Right lobe of liver (tissue), 4 donors: ENCODE measurements at regions not wholly inside any gene's neighbourhood (a gene's known extent, or its start where the extent isn't known, plus 50 kb on each side); places are given as distances from the start of the nearest gene placed in this dataset.

ENCODE experiments used
- POLR2A ChIP-seq: fragments of 450-650 bp; IDR thresholded peaks from one replicate; pipeline ENCODE4 v1.6.1; 2017; ENCODE audit warnings: antibody characterized with exemption, mild to moderate bottlenecking
- TF ChIP-seq, protein P1 (sequence below), 4 donors: fragments of 200-600 bp in 3 of 4; fragments of 450-650 bp in 1 of 4; IDR thresholded peaks; one replicate each; pipeline versions ENCODE4 v1.5.1 to v1.8.0; 2016 to 2022; ENCODE audit warnings: antibody characterized with exemption in 4 of 4, mild to moderate bottlenecking in 2 of 4
- donor health status: DM: no; HTN: no; CAD: no.
- donor health status: DM: no; HTN: no; CAD: no.
- donor health status: DM: no; HTN: yes; CAD: no.

DNA sequence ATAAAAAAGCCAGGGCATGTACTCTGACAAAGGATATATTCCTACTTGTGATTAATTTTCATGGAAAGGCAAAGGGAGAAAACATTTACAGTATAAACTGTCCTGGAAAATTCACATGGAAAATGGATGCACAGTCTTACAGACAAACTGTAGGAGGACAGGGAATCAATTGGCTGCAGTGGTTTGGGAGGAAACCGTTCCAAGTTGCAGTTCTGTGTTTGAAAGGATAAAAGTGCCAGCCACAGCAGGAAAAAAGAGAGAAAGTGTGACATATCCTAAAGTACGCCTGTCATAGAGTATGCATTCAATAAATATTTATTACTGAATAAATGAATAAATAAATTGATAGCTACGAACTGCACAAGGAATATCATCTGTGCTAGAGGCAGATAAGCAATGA, 462.9 kb downstream of the RAB38 start:
- TF ChIP-seq, protein P1, sequence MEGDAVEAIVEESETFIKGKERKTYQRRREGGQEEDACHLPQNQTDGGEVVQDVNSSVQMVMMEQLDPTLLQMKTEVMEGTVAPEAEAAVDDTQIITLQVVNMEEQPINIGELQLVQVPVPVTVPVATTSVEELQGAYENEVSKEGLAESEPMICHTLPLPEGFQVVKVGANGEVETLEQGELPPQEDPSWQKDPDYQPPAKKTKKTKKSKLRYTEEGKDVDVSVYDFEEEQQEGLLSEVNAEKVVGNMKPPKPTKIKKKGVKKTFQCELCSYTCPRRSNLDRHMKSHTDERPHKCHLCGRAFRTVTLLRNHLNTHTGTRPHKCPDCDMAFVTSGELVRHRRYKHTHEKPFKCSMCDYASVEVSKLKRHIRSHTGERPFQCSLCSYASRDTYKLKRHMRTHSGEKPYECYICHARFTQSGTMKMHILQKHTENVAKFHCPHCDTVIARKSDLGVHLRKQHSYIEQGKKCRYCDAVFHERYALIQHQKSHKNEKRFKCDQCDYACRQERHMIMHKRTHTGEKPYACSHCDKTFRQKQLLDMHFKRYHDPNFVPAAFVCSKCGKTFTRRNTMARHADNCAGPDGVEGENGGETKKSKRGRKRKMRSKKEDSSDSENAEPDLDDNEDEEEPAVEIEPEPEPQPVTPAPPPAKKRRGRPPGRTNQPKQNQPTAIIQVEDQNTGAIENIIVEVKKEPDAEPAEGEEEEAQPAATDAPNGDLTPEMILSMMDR (IDR thresholded peaks at IDR 0.05), result no peak
- TF ChIP-seq POLR2A, result no peak
